Astrocyte (in vitro differentiated cells and primary cell): ENCODE measurements at regions not wholly inside any gene's neighbourhood (a gene's known extent, or its start where the extent isn't known, plus 50 kb on each side); places are given as distances from the start of the nearest gene placed in this dataset.

Source experiments
- DNase-seq: peaks from one replicate; pipeline ENCODE4 v3.0.0-alpha.2; 2010; ENCODE audit warnings: low read depth
- FAIRE-seq: peaks from 2 replicates; lab custom pipeline; 2011; peaks lifted over from hg19 to GRCh38; lab: Jason Lieb, UNC
- H2AFZ ChIP-seq: 2 replicates; pipeline ENCODE4 v1.6.0; 2012; ENCODE audit warnings: low read depth, low read length, inconsistent platforms
- H3K27ac ChIP-seq: 2 replicates; pipeline ENCODE4 v1.5.1; 2011; ENCODE audit warnings: low read depth, low read length, inconsistent platforms
- H3K27me3 ChIP-seq: 2 replicates; pipeline ENCODE4 v1.6.0; 2011; ENCODE audit warnings: low read length, inconsistent platforms; ENCODE audit not compliant: insufficient read depth
- H3K36me3 ChIP-seq: 2 replicates; pipeline ENCODE4 v1.5.1; 2011; ENCODE audit warnings: low read length, inconsistent platforms; ENCODE audit not compliant: insufficient read depth
- H3K4me1 ChIP-seq: 2 replicates; pipeline ENCODE4 v1.5.1; 2011; ENCODE audit warnings: low read length, inconsistent platforms; ENCODE audit not compliant: insufficient read depth
- H3K4me2 ChIP-seq: 2 replicates; pipeline ENCODE4 v1.6.0; 2012; ENCODE audit warnings: low read length, inconsistent platforms
- H3K4me3 ChIP-seq: 2 replicates; pipeline ENCODE4 v1.5.1; 2011; ENCODE audit warnings: low read depth, mild to moderate bottlenecking, low read length, inconsistent platforms; ENCODE audit not compliant: insufficient read depth
- H3K79me2 ChIP-seq: 2 replicates; pipeline ENCODE4 v1.6.0; 2012; ENCODE audit warnings: mild to moderate bottlenecking, low read length, inconsistent platforms; ENCODE audit not compliant: insufficient read depth
- H3K9ac ChIP-seq: 2 replicates; pipeline ENCODE4 v1.6.0; 2012; ENCODE audit warnings: mild to moderate bottlenecking, low read length, inconsistent platforms
- H3K9me3 ChIP-seq: 2 replicates; pipeline ENCODE4 v1.5.1; 2012; ENCODE audit warnings: low read depth, mild to moderate bottlenecking, low read length, inconsistent platforms; ENCODE audit not compliant: insufficient read depth
- H4K20me1 ChIP-seq: 2 replicates; pipeline ENCODE4 v1.6.0; 2012; ENCODE audit warnings: low read length, inconsistent platforms; ENCODE audit not compliant: insufficient read depth
- H3K27ac Mint-ChIP-seq: one replicate; pipeline ENCODE4 v1.8.0; 2021; ENCODE audit warnings: mild to moderate bottlenecking, mixed read lengths; ENCODE audit not compliant: unreplicated experiment
- H3K27me3 Mint-ChIP-seq: one replicate; pipeline ENCODE4 v1.8.0; 2021; ENCODE audit warnings: low read depth, mixed read lengths; ENCODE audit not compliant: unreplicated experiment
- H3K36me3 Mint-ChIP-seq: one replicate; pipeline ENCODE4 v1.8.0; 2021; ENCODE audit warnings: low read depth, mixed read lengths; ENCODE audit not compliant: unreplicated experiment
- H3K4me1 Mint-ChIP-seq: one replicate; pipeline ENCODE4 v1.8.0; 2021; ENCODE audit warnings: low read depth, mixed read lengths; ENCODE audit not compliant: unreplicated experiment
- H3K4me3 Mint-ChIP-seq: one replicate; pipeline ENCODE4 v1.8.0; 2021; ENCODE audit warnings: mild to moderate bottlenecking, moderate library complexity, mixed read lengths; ENCODE audit not compliant: unreplicated experiment
- H3K9me3 Mint-ChIP-seq: one replicate; pipeline ENCODE4 v1.8.0; 2021; ENCODE audit warnings: mild to moderate bottlenecking, mixed read lengths; ENCODE audit not compliant: unreplicated experiment
- EZH2 ChIP-seq: IDR thresholded peaks from 2 replicates; pipeline ENCODE4 v1.6.1; 2012; ENCODE audit warnings: mild to moderate bottlenecking, low read length, inconsistent platforms; ENCODE audit not compliant: insufficient read depth
- TF ChIP-seq, protein P1 (sequence below): IDR thresholded peaks from 2 replicates; pipeline ENCODE4 v1.5.1; 2011; ENCODE audit warnings: low read depth, mild to moderate bottlenecking, inconsistent platforms, low read length, moderate library complexity; ENCODE audit not compliant: insufficient read depth

DNA sequence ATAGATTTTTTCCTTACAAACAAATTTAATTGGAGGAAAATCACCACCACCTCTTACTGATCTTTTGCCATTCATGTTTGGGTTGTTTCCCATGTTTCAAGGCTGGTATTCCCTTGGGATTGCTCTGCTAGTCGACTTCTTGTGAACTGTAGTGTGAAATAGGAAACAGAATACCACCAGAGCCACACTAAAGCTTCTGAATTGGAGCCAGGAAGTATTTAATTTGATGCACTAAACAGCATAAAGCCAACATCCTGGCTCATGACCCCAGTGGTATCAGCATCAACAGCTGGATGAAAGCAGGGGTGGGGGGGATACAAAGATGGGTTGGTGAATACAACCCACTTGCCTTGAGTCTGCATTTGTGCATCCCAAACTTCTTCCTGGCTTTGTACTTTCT lies 127.5 kb downstream of the TBC1D30 start:
- TF ChIP-seq, protein P1, sequence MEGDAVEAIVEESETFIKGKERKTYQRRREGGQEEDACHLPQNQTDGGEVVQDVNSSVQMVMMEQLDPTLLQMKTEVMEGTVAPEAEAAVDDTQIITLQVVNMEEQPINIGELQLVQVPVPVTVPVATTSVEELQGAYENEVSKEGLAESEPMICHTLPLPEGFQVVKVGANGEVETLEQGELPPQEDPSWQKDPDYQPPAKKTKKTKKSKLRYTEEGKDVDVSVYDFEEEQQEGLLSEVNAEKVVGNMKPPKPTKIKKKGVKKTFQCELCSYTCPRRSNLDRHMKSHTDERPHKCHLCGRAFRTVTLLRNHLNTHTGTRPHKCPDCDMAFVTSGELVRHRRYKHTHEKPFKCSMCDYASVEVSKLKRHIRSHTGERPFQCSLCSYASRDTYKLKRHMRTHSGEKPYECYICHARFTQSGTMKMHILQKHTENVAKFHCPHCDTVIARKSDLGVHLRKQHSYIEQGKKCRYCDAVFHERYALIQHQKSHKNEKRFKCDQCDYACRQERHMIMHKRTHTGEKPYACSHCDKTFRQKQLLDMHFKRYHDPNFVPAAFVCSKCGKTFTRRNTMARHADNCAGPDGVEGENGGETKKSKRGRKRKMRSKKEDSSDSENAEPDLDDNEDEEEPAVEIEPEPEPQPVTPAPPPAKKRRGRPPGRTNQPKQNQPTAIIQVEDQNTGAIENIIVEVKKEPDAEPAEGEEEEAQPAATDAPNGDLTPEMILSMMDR = no peak
- no peak for TF ChIP-seq EZH2
- Histone ChIP-seq H3K4me2 (no peak overlapping the region), H3K79me2 (no peaks in the 10 kb centered on the region), H3K4me1 (no peaks in the 10 kb centered on the region), H3K27ac (no peak overlapping the region), H3K9ac (no peak overlapping the region), H3K9me3 (no peaks in the 10 kb centered on the region), H3K4me3 (no peak overlapping the region), H2AFZ (no peak overlapping the region), H3K27me3 (peaks cover 14% of the 10 kb centered on the region), H3K36me3 (no peaks in the 10 kb centered on the region), H4K20me1 (no peaks in the 10 kb centered on the region)
- FAIRE-seq (no peak), DNase-seq (no peak)
- Mint-ChIP-seq H3K4me1 (peaks cover 22% of the 10 kb centered on the region), H3K4me3 (no peak overlapping the region), H3K27ac (no peak overlapping the region), H3K9me3 (peaks cover 2% of the 10 kb centered on the region), H3K36me3 (no peaks in the 10 kb centered on the region), H3K27me3 (peaks cover 7% of the 10 kb centered on the region)

DNA sequence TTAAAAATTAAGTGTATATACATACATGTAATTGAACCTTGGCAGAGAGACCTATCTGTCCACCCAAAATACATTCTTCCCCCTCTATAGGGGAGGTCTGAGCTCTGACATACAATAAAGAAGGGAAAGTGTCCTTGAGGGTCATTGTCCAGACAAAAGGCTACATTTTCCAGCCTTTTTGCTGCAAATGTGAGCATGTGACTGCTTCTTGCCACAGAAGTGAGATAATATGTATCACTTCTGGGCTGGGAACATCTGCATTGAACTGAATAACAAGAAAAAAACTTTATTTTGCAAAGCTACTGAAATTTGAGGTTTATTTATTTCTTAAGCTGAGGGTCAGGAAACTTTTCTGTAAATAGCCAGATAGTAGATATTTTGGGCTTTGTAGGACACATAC lies 131.3 kb downstream of the TBC1D30 start:
- H4K20me1 ChIP-seq = no peaks in the 10 kb centered on the region
- no peaks in the 10 kb centered on the region for H3K36me3 ChIP-seq
- H3K27ac Mint-ChIP-seq = no peak overlapping the region
- DNase-seq (no peak), FAIRE-seq (no peak)
- peaks cover 3% of the 10 kb centered on the region for H3K27me3 Mint-ChIP-seq
- no peaks in the 10 kb centered on the region for H3K79me2 ChIP-seq
- no peaks in the 10 kb centered on the region for H3K9me3 ChIP-seq
- no peak overlapping the region for H3K4me2 ChIP-seq
- peaks cover 17% of the 10 kb centered on the region for H3K4me1 Mint-ChIP-seq
- TF ChIP-seq EZH2 = no peak
- TF ChIP-seq, protein P1 = no peak
- no peaks in the 10 kb centered on the region for H3K4me1 ChIP-seq
- no peak overlapping the region for H3K27ac ChIP-seq
- no peaks in the 10 kb centered on the region for H3K36me3 Mint-ChIP-seq
- H2AFZ ChIP-seq = no peak overlapping the region
- H3K4me3 ChIP-seq = no peak overlapping the region
- peaks cover 12% of the 10 kb centered on the region for H3K27me3 ChIP-seq
- no peak overlapping the region for H3K4me3 Mint-ChIP-seq
- H3K9ac ChIP-seq = no peak overlapping the region
- H3K9me3 Mint-ChIP-seq = peaks cover 2% of the 10 kb centered on the region

DNA sequence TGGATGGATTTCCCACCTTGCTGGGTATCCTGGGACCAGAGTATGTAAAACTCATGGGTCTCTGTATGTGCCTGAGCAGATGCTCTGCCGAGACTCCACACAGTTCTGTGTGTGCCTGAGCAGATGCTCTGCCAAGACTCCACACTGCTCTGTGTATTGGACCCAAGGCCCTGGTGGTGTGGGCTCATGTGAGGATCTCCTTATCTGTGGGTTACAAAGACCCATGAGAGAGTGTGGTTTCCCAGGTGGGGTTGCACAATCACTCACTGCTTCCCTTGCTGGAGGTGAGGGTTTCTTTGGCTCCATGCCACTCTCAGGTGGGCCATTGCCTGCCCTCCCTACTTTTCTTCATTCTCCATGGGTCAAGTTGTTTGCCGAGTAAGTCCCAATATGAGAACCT lies 141.5 kb downstream of the TBC1D30 start:
- peaks cover 11% of the 10 kb centered on the region for H3K4me1 Mint-ChIP-seq
- no peak for FAIRE-seq
- peaks cover 4% of the 10 kb centered on the region for H3K36me3 Mint-ChIP-seq
- H3K9ac ChIP-seq = no peak overlapping the region
- no peak overlapping the region for H3K4me3 ChIP-seq
- no peak overlapping the region for H3K4me2 ChIP-seq
- TF ChIP-seq, protein P1 = no peak
- TF ChIP-seq EZH2 = no peak
- peaks cover 5% of the 10 kb centered on the region for H3K4me1 ChIP-seq
- H3K9me3 Mint-ChIP-seq = peaks cover 17% of the 10 kb centered on the region
- H4K20me1 ChIP-seq = no peaks in the 10 kb centered on the region
- H3K27ac ChIP-seq = no peak overlapping the region
- H3K27ac Mint-ChIP-seq = no peak overlapping the region
- DNase-seq = no peak
- H3K9me3 ChIP-seq = peaks cover 3% of the 10 kb centered on the region
- no peaks in the 10 kb centered on the region for H3K36me3 ChIP-seq
- no peaks in the 10 kb centered on the region for H3K79me2 ChIP-seq
- no peak overlapping the region for H2AFZ ChIP-seq
- H3K4me3 Mint-ChIP-seq = no peak overlapping the region
- no peaks in the 10 kb centered on the region for H3K27me3 ChIP-seq
- peaks cover 3% of the 10 kb centered on the region for H3K27me3 Mint-ChIP-seq
